H1 (cell line): ENCODE measurements at regions not wholly inside any gene's neighbourhood (a gene's known extent, or its start where the extent isn't known, plus 50 kb on each side); places are given as distances from the start of the nearest gene placed in this dataset.

Experiments used
- CTCF ChIA-PET: fragments of 300-600 bp; sonication (Branson Sonifier 250); formaldehyde crosslinking; loops from one replicate; lab custom pipeline; 2021; ENCODE audit not compliant: partially characterized antibody; lab: Charles Lee
- POLR2A ChIA-PET: fragments of 300-600 bp; sonication (Branson Sonifier 250); formaldehyde crosslinking; loops from one replicate; lab custom pipeline; 2021; ENCODE audit warnings: inconsistent platforms; ENCODE audit not compliant: partially characterized antibody; lab: Charles Lee
- DNase-seq, 2 experiments: peaks; one replicate each; pipeline versions ENCODE4 v3.0.0 to v3.0.0-alpha.2; 2010 to 2022; ENCODE audit warnings: low spot score in 2 of 2, low read depth in 1 of 2, mixed read lengths in 1 of 2
- FAIRE-seq: peaks from 2 replicates; lab custom pipeline; 2011; peaks lifted over from hg19 to GRCh38; lab: Jason Lieb, UNC
- H2AFZ ChIP-seq: 2 replicates; pipeline ENCODE4 v1.8.1; 2012; ENCODE audit warnings: low read length, inconsistent platforms
- H2AK5ac ChIP-seq: 2 replicates; pipeline ENCODE4 v1.6.1; 2013; ENCODE audit warnings: low read depth, low read length
- H2BK120ac ChIP-seq: replicated peaks from 2 replicates; pipeline ENCODE3; 2013; ENCODE audit warnings: low read depth, low read length, inconsistent platforms
- H2BK12ac ChIP-seq: 2 replicates; pipeline ENCODE4 v1.6.1; 2013; ENCODE audit warnings: low read depth, low read length
- H2BK15ac ChIP-seq: 2 replicates; pipeline ENCODE4 v1.6.1; 2013; ENCODE audit warnings: low read length
- H2BK20ac ChIP-seq: 2 replicates; pipeline ENCODE4 v1.6.1; 2013; ENCODE audit warnings: low read length
- H2BK5ac ChIP-seq: 2 replicates; pipeline ENCODE4 v1.6.1; 2013; ENCODE audit warnings: low read depth, low read length
- H3K14ac ChIP-seq: 2 replicates; pipeline ENCODE4 v1.6.1; 2013; ENCODE audit warnings: inconsistent platforms; ENCODE audit not compliant: insufficient read length
- H3K18ac ChIP-seq: 2 replicates; pipeline ENCODE4 v1.6.1; 2013; ENCODE audit warnings: low read length; ENCODE audit errors: extremely low read depth
- H3K23ac ChIP-seq: 2 replicates; pipeline ENCODE4 v1.6.1; 2013; ENCODE audit warnings: inconsistent platforms; ENCODE audit not compliant: insufficient read length
- H3K23me2 ChIP-seq: 2 replicates; pipeline ENCODE4 v1.6.1; 2013; ENCODE audit warnings: low read depth, low read length
- H3K27ac ChIP-seq: 2 replicates; pipeline ENCODE4 v1.6.1; 2011; ENCODE audit warnings: low read depth, low read length, inconsistent platforms
- H3K27me3 ChIP-seq, 4 experiments: replicated peaks in 1 of 4; 1 replicate in 1 of 4; 2 replicates in 3 of 4; pipeline versions ENCODE4 v1.6.1 to v1.8.1; 2011 to 2013; ENCODE audit warnings: low read length in 3 of 4, mild to moderate bottlenecking in 3 of 4, inconsistent platforms in 2 of 4, mixed read lengths in 2 of 4, moderate library complexity in 1 of 4; ENCODE audit not compliant: control insufficient read depth in 3 of 4, insufficient read depth in 3 of 4; ENCODE audit errors: extremely low read depth in 1 of 4
- H3K36me3 ChIP-seq, 4 experiments: 2 replicates each; pipeline versions ENCODE4 v1.6.1 to v1.8.1; 2011 to 2013; ENCODE audit warnings: mild to moderate bottlenecking in 4 of 4, low read length in 3 of 4, moderate library complexity in 2 of 4, control low read depth in 1 of 4, inconsistent platforms in 1 of 4; ENCODE audit not compliant: insufficient read depth in 4 of 4, control insufficient read depth in 2 of 4
- H3K4ac ChIP-seq: replicated peaks from 2 replicates; pipeline ENCODE3; 2013; ENCODE audit warnings: low read length, low read depth, mixed read lengths, inconsistent platforms; ENCODE audit not compliant: insufficient read length
- H3K4me1 ChIP-seq, 4 experiments: replicated peaks in 1 of 4; 1 replicate in 1 of 4; 2 replicates in 3 of 4; pipeline versions ENCODE4 v1.6.1 to v1.8.1; 2011 to 2013; ENCODE audit warnings: low read length in 3 of 4, inconsistent platforms in 2 of 4, mixed read lengths in 1 of 4; ENCODE audit not compliant: insufficient read depth in 4 of 4, control insufficient read depth in 3 of 4
- H3K4me2 ChIP-seq, 2 experiments: 2 replicates each; pipeline versions ENCODE4 v1.6.1 to v1.8.1; 2011 to 2013; ENCODE audit warnings: low read depth in 2 of 2, low read length in 2 of 2, control low read depth in 1 of 2, inconsistent platforms in 1 of 2, mild to moderate bottlenecking in 1 of 2; ENCODE audit not compliant: insufficient read depth in 1 of 2
- H3K4me3 ChIP-seq, 4 experiments: fragments of 200-600, 300-600 bp in 1 of 4; sonication (generic), shearing (Covaris generic), sonication (Bioruptor Twin) in 1 of 4; 2 replicates each; pipeline versions ENCODE4 v1.5.1 to v1.8.1; 2011 to 2016; ENCODE audit warnings: low read length in 4 of 4, low read depth in 3 of 4, control low read depth in 2 of 4, inconsistent platforms in 2 of 4, mild to moderate bottlenecking in 2 of 4, mixed read lengths in 1 of 4, moderate library complexity in 1 of 4; ENCODE audit not compliant: insufficient read depth in 2 of 4; ENCODE audit errors: extremely low read depth in 1 of 4
- H3K56ac ChIP-seq: replicated peaks from 2 replicates; pipeline ENCODE3; 2013; ENCODE audit warnings: low read depth, mild to moderate bottlenecking, mixed read lengths, low read length, inconsistent platforms; ENCODE audit not compliant: insufficient read length
- H3K79me1 ChIP-seq: 2 replicates; pipeline ENCODE4 v1.6.1; 2013; ENCODE audit warnings: low read depth, low read length, control low read depth
- H3K79me2 ChIP-seq, 2 experiments: 2 replicates each; pipeline versions ENCODE4 v1.6.1 to v1.8.1; 2012 to 2013; ENCODE audit warnings: low read length in 2 of 2, mild to moderate bottlenecking in 2 of 2, inconsistent platforms in 1 of 2; ENCODE audit not compliant: insufficient read depth in 2 of 2, control insufficient read depth in 1 of 2
- H3K9ac ChIP-seq, 4 experiments: replicated peaks in 1 of 4; 1 replicate in 1 of 4; 2 replicates in 3 of 4; pipeline versions ENCODE4 v1.6.1 to v1.8.1; 2011 to 2013; ENCODE audit warnings: low read depth in 3 of 4, low read length in 3 of 4, control low read depth in 2 of 4, mild to moderate bottlenecking in 2 of 4, moderate library complexity in 2 of 4, inconsistent platforms in 1 of 4; ENCODE audit errors: extremely low read depth in 1 of 4
- H3K9me3 ChIP-seq, 2 experiments: 2 replicates each; pipeline versions ENCODE4 v1.6.1 to v1.8.1; 2012 to 2013; ENCODE audit warnings: mild to moderate bottlenecking in 2 of 2, moderate library complexity in 2 of 2, control low read depth in 1 of 2, inconsistent platforms in 1 of 2, low read depth in 1 of 2, low read length in 1 of 2, mixed read lengths in 1 of 2; ENCODE audit not compliant: insufficient read depth in 2 of 2
- H4K20me1 ChIP-seq, 2 experiments: replicated peaks in 1 of 2; 2 replicates each; pipeline versions ENCODE3 to v1.8.1; 2011 to 2013; ENCODE audit warnings: inconsistent platforms in 2 of 2, low read length in 2 of 2, mild to moderate bottlenecking in 1 of 2; ENCODE audit not compliant: insufficient read depth in 2 of 2, control insufficient read depth in 1 of 2
- H4K5ac ChIP-seq: 2 replicates; pipeline ENCODE4 v1.6.1; 2013; ENCODE audit warnings: low read length, low read depth, mixed read lengths, inconsistent platforms; ENCODE audit not compliant: insufficient read length
- H4K8ac ChIP-seq: 2 replicates; pipeline ENCODE4 v1.8.0; 2013; ENCODE audit warnings: mild to moderate bottlenecking, moderate library complexity, low read length, inconsistent platforms; ENCODE audit not compliant: insufficient read depth; ENCODE audit errors: extremely low read depth
- H4K91ac ChIP-seq: replicated peaks from 2 replicates; pipeline ENCODE3; 2013; ENCODE audit warnings: low read length, mixed read lengths, inconsistent platforms; ENCODE audit not compliant: insufficient read length
- CHD2 ChIP-seq: IDR thresholded peaks from 2 replicates; pipeline ENCODE4 v1.6.1; 2012; ENCODE audit warnings: low read length, improper control_type of control experiment
- CREB1 ChIP-seq: IDR thresholded peaks from 2 replicates; pipeline ENCODE4 v1.6.1; 2012; ENCODE audit warnings: inconsistent platforms
- KDM1A ChIP-seq: fragments of 200-600, 300-600 bp; sonication (generic); IDR thresholded peaks from 2 replicates; pipeline ENCODE4 v1.7.1; 2016; ENCODE audit warnings: mild to moderate bottlenecking, low read length, borderline replicate concordance
- SAP30 ChIP-seq: fragments of 300-600 bp; sonication (generic); IDR thresholded peaks from 2 replicates; pipeline ENCODE4 v1.7.1; 2012; ENCODE audit warnings: low read length, moderate library complexity, mild to moderate bottlenecking, inconsistent platforms; ENCODE audit not compliant: insufficient read depth, insufficient replicate concordance
- SRF ChIP-seq: IDR thresholded peaks from 2 replicates; pipeline ENCODE4 v1.6.1; 2011; ENCODE audit warnings: mild to moderate bottlenecking, low read depth, low read length, moderate library complexity
- TAF1 ChIP-seq: IDR thresholded peaks from 2 replicates; pipeline ENCODE4 v1.6.1; 2011; ENCODE audit warnings: mild to moderate bottlenecking, low read depth, low read length
- TBP ChIP-seq: IDR thresholded peaks from 2 replicates; pipeline ENCODE4 v1.6.1; 2011; ENCODE audit warnings: low read depth, low read length, improper control_type of control experiment
- WGBS, 2 experiments: shearing (Covaris generic) in 1 of 2; methylation state at CpG; one replicate each; pipeline versions ENCODE4 v1.1.6 to v1.1.7; 2013 to 2015; ENCODE audit warnings: low lambda C conversion rate in 2 of 2, mixed read lengths in 2 of 2, inconsistent platforms in 1 of 2, low coverage in 1 of 2, missing lambda C conversion rate in 1 of 2; ENCODE audit not compliant: insufficient replicate concordance in 2 of 2, insufficient coverage in 1 of 2, insufficient read length in 1 of 2; ENCODE audit errors: extremely low coverage in 1 of 2, missing lambda C conversion rate in 1 of 2; 5-methylcytosine and 5-hydroxymethylcytosine counted together
- TF ChIP-seq, protein P1 (sequence below): IDR thresholded peaks from 2 replicates; pipeline ENCODE4 v1.6.1; 2011; ENCODE audit warnings: low read length, improper control_type of control experiment
- TF ChIP-seq, protein P2 (sequence below): IDR thresholded peaks from 2 replicates; pipeline ENCODE4 v1.6.1; 2012; ENCODE audit warnings: inconsistent platforms
- TF ChIP-seq, protein P3 (sequence below), 3 experiments: IDR thresholded peaks; 1 replicate in 2 of 3; 2 replicates in 1 of 3; pipeline versions ENCODE4 v1.5.1 to v1.6.1; 2011; ENCODE audit warnings: low read length in 3 of 3, mild to moderate bottlenecking in 3 of 3, inconsistent platforms in 2 of 3, low read depth in 1 of 3, moderate library complexity in 1 of 3; ENCODE audit not compliant: insufficient read depth in 1 of 3; ENCODE audit errors: control extremely low read depth in 1 of 3

DNA sequence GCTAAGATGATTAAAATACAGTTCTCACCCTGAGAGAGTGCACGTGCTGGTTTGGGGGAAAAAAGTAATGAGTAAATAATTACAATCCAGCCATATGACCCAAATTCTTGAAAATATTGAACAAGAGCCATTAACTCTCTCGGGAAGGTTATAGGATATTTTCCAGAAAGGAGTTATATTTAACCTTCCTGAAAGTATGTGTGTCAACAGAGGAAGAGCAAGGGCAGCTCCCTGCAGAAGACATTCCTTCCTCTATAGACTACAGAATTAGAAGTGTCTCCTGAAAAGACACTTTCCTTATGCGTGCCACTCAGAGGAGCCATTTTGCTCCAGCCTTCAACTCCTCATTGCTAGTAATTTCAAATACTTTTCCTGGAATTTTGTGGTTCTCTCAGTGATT is 648.7 kb downstream of the USP25 start:
- no peak overlapping the region for H2AK5ac ChIP-seq
- no peaks in the 10 kb centered on the region for H4K20me1 ChIP-seq
- H3K4me2 ChIP-seq, result no peak overlapping the region
- H3K27me3 ChIP-seq, result no peaks in the 10 kb centered on the region
- no peak overlapping the region for H2AFZ ChIP-seq
- H3K14ac ChIP-seq, result no peak overlapping the region
- H3K23ac ChIP-seq, result no peak overlapping the region
- no peak overlapping the region for H4K8ac ChIP-seq
- no peak overlapping the region for H4K91ac ChIP-seq
- H3K79me1 ChIP-seq, result no peaks in the 10 kb centered on the region
- DNase-seq (no peak), FAIRE-seq (no peak)
- no peak overlapping the region for H2BK12ac ChIP-seq
- H4K5ac ChIP-seq, result no peak overlapping the region
- H3K36me3 ChIP-seq, result no peaks in the 10 kb centered on the region
- CTCF ChIA-PET, result no interaction called here
- H3K18ac ChIP-seq, result no peak overlapping the region
- no peak overlapping the region for H3K9ac ChIP-seq
- no peak overlapping the region for H3K27ac ChIP-seq
- no peak overlapping the region for H2BK120ac ChIP-seq
- no peak overlapping the region for H3K4ac ChIP-seq
- no peaks in the 10 kb centered on the region for H3K4me1 ChIP-seq
- POLR2A ChIA-PET, result no interaction called here
- no peak overlapping the region for H2BK15ac ChIP-seq
- H3K79me2 ChIP-seq, result no peaks in the 10 kb centered on the region
- H3K56ac ChIP-seq, result no peak overlapping the region
- no peak overlapping the region for H3K4me3 ChIP-seq
- TF ChIP-seq TBP (no peak), CHD2 (no peak), SRF (no peak), TAF1 (no peak), CREB1 (no peak), SAP30 (no peak), KDM1A (no peak)
- TF ChIP-seq, protein P1, sequence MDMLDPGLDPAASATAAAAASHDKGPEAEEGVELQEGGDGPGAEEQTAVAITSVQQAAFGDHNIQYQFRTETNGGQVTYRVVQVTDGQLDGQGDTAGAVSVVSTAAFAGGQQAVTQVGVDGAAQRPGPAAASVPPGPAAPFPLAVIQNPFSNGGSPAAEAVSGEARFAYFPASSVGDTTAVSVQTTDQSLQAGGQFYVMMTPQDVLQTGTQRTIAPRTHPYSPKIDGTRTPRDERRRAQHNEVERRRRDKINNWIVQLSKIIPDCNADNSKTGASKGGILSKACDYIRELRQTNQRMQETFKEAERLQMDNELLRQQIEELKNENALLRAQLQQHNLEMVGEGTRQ, result no peak
- TF ChIP-seq, protein P2, sequence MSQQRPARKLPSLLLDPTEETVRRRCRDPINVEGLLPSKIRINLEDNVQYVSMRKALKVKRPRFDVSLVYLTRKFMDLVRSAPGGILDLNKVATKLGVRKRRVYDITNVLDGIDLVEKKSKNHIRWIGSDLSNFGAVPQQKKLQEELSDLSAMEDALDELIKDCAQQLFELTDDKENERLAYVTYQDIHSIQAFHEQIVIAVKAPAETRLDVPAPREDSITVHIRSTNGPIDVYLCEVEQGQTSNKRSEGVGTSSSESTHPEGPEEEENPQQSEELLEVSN, result no peak
- TF ChIP-seq, protein P3, sequence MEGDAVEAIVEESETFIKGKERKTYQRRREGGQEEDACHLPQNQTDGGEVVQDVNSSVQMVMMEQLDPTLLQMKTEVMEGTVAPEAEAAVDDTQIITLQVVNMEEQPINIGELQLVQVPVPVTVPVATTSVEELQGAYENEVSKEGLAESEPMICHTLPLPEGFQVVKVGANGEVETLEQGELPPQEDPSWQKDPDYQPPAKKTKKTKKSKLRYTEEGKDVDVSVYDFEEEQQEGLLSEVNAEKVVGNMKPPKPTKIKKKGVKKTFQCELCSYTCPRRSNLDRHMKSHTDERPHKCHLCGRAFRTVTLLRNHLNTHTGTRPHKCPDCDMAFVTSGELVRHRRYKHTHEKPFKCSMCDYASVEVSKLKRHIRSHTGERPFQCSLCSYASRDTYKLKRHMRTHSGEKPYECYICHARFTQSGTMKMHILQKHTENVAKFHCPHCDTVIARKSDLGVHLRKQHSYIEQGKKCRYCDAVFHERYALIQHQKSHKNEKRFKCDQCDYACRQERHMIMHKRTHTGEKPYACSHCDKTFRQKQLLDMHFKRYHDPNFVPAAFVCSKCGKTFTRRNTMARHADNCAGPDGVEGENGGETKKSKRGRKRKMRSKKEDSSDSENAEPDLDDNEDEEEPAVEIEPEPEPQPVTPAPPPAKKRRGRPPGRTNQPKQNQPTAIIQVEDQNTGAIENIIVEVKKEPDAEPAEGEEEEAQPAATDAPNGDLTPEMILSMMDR (IDR thresholded peaks at IDR 0.05; ENCODE audit: control extremely low read depth in 1 of 3, insufficient read depth in 1 of 3, low read depth in 1 of 3, low read length in 3 of 3), result no peak
- H3K9me3 ChIP-seq, result no peaks in the 10 kb centered on the region
- no peak overlapping the region for H2BK20ac ChIP-seq
- 89% methylated on average over 3 of the region's 3 CpGs; no CpG with 5 or more reads in 1 of the 2 experiments for WGBS, 2 experiments
- H2BK5ac ChIP-seq, result no peak overlapping the region
- H3K23me2 ChIP-seq, result no peaks in the 10 kb centered on the region
